HG03045 (cell line): ENCODE measurements at regions not wholly inside any gene's neighbourhood (a gene's known extent, or its start where the extent isn't known, plus 50 kb on each side); places are given as distances from the start of the nearest gene placed in this dataset.
"Not testable (repeated sequence)": the region's sequence is repeated elsewhere in the genome, so short reads cannot be mapped to it uniquely, and the experiment has no call there.

Experiments
- ATAC-seq: cut with Tn5 transposase; IDR thresholded peaks from one replicate; pipeline ENCODE4 v1.9.1; 2021; ENCODE audit warnings: mild to moderate bottlenecking, moderate library complexity; ENCODE audit not compliant: unreplicated experiment

DNA sequence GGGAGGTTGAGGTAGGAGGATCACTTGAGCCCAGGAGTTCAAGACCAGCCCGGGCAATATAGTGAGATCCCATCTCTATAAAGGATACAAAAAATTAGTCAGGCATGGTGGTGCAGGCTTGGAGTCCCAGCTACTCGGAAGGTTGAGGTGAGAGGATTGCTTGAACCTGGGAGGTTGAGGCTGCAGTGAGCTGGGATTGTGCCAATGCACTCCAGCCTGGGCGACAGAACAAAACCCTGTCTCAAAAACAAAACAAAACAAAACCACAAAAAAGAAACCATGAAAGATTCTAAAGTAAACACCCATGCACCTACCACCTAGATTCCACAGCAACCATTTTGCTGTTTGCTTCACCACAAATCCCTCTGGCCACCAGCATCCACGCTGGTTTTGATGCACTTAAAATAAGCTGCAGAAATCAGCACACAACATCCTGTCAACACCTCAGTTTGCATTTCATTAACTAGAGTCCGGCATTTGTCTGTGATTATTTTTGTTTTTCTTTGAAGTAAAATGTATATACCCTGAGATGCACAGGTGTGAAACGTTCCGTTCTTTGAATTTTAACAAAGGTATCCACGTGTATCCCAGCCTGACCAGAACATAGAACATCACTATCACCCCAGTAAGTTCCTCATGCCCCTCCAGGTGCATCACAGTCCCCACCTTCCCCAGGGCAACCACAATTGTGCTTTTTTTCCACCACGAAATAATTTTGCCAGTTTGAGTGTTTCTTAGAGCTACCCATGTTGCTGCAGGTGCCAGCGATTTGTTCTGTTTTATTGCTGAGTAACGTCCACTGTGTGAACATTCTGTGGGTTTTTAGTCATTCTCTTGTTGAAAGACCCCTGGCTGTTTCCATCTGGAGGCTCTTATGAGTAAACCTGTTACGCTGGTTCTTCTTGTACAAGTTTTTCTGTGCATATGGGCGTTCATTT is 191.5 kb downstream of the SEC14L1 start:
- no peak for ATAC-seq

DNA sequence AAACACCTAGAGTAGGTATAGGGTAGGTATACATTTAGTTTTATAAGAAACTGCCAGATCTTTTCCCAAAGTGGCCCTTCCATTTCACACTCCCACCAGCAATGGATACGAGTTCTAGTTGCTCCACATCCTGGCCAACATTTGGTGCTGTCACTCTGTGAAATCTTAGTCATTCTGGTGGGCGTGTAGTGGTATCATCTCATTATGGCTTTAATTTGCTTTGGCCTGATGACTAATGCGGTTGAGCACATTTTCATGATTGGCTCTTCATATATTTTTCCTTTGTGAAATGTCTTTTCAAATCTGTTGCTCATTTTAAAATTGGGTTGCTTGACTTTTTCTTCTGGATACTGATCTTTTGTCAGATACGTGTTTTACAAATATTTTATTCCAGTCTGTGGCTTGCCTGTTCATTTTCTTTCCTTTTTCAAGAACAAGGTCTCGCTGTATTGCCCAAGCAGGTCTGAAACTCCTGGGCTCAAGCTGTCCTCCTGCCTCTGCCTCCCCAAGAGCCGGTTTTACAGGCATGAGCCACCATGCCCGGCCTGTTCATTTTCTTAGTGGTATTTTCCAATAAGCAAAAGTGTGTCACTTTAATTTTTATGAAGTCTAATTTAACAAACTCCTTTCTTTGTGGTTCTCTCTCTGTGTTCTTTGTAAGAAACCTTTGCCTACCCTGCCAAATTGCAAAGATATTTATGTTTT is 192.4 kb downstream of the SEC14L1 start:
- no peak for ATAC-seq

DNA sequence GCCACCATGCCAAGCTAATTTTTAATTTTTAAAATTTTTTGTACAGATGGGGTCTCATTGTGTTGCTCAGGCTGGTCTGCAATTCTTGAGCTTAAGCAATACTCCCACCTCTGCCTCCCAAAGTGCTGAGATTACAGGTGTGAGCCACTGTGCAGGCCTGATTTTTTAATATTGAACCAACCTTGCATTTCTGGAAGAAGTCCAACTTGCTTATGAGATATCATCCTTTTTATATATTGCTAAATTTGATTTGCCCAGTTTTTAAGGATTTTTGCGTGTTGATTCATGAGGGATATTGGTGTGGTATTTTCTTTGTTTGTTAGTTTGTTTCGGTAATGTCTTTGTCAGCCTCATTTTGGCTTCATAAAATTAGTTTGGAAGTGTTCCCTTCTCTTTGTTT is 196.4 kb downstream of the SEC14L1 start:
- ATAC-seq = no peak

DNA sequence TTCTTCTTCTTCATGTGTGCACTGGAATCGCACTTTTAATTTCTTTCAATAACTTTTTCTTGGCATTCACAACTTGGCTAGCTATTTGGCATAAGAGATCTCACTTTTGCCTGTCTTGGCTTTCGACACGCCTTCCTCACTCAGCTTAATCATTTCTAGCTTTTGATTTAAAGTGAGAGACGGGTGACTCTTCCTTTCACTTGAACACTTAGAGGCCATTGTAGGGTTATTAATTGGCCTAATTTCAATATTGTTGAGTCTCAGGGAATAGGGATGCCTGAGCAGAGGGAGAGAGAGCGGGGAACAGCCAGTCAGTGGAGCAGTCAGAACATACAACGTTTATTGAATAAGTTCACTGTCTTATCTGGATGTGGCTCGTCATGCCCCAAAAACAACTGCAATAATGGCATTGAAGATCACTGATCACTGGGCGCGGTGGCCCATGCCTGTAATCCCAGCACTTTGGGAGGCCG is 200.3 kb downstream of the SEC14L1 start:
- no peak for ATAC-seq

DNA sequence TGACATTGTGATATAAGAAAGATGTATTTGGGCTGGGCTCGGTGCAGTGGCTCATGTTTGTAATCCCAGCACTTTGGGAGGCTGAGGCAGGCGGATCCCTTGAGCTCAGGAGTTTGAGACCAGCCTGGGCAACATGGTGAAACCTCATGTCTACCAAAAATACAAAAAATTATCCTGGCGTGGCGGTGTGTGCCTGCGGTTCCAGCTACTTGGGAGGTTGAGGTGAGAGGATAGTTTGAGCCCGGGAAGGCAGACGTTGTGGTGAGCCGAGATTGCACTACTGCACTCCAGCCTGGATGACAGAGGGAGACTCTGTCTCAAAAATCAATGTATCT is 201.9 kb downstream of the SEC14L1 start:
- ATAC-seq = not testable (repeated sequence)

DNA sequence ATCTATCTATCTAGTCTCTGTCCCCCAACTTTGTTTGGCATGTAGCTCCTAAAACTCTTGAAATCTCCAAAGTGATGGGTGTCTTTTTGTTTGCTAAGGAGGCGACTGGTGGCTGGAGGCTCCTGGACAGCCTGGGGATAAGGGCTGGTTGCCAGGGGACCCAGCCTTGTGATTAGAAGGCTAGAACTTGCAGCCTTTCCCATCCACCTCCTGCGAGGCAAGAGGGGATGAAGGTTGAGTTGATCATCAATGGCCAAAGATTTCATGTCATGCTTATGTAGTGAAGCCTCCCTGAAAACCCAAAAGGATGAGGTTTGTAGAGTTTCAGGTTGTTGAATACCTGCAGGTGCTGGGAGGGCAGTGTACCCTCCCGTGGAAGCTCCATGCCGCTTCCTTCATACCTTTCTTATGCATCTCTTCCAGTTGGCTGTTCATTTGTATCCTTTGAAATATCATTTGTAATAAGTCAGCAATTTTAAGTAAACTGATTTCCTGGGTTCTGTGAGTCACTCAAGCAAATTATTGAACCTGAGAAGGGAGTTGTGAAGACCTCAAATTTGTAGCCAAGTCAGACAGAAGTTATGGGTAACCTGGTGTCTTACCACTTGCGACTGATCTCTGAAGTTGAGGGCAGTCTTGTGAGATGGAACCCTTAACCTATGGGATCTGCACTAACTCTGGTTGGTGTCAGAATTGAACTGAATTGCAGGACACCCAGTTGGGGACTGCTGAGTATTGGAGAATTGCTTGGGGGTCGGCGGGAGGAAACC is 202.4 kb downstream of the SEC14L1 start:
- ATAC-seq = no peak

DNA sequence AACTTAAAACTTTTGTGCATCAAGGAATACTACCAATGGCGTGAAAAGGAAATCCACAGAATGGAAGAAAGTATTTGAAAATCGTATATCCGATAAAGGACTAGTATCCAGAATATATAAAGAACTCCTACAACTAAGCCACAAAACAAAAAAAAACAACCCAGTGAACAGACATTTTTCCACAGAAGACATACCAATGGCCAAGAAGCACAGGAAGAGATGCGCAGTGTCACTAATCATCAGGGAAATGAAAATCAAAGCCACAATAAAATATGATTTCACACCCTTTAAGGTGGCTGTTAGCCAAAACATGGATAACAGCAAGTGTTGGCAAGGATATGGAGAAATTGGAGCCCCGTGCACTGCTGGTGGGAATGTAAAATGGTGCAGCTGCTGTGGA is 203.3 kb downstream of the SEC14L1 start:
- no peak for ATAC-seq

DNA sequence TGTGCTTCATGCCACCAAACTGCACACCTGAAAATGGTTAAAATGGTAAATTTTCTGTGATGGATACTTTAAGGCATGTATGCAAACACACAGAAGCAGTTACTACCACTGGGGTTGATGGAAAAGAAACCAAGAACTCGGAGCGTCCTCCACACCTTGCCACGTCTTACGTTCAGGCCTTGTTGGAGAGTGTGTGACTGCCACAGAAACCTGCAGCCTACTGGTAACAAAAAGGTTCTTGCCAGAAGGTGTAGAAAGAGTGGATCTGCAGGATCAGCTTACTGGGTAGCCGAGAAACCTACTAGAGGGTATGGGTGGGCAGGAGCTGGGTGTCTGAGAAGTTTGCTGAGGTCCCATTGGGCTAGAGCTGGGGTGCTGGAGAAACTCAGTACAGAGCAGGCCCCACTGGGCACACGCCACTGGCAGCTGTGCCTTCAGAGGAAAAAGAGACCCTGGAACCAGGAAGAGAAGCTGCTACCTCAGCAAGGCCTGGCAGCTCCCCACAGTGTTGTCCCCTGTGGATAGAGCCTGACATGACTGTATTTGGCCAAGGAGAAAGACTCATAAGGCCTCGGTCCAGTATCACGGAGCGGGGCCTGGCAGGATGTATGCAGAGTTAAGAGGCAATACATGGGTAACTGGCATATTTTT is 204.6 kb downstream of the SEC14L1 start:
- ATAC-seq = no peak

DNA sequence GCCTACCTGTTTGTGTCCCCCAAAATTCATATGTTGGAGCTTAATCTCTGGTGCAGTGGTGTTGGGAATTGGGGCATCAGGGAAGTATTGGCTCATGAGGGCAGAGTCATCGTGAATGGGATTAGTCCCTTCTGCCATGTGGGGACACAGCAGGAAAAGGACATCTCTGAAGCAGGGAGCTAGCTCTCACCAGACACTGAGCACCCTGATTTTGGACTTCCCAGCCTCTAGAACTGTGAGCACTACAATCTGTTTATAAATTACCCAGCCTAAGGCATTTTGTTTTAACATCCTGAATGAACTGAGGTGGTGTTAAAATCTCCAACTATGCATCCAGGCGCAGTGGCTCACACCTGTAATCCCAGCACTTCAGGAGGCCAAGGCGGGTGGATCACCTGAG is 206.0 kb downstream of the SEC14L1 start:
- ATAC-seq = no peak

DNA sequence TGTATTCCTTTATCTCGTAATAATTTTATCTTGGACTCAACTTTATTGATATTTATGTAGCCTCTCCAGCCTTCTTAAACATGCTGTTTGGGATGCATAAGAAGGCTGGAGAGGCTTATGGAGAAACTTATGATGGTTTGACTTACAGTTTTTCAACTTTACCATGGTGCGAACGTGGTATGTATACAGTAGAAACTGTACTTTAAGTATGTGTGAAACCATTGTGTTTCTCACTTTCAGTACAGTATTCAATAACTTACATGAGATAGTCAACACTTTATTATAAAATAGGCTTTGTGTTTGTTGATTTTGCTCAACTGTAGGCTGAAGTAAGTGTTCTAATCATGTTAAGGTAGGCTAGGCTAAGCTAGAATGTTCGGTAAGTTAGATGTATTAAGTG is 206.8 kb downstream of the SEC14L1 start:
- ATAC-seq = no peak

DNA sequence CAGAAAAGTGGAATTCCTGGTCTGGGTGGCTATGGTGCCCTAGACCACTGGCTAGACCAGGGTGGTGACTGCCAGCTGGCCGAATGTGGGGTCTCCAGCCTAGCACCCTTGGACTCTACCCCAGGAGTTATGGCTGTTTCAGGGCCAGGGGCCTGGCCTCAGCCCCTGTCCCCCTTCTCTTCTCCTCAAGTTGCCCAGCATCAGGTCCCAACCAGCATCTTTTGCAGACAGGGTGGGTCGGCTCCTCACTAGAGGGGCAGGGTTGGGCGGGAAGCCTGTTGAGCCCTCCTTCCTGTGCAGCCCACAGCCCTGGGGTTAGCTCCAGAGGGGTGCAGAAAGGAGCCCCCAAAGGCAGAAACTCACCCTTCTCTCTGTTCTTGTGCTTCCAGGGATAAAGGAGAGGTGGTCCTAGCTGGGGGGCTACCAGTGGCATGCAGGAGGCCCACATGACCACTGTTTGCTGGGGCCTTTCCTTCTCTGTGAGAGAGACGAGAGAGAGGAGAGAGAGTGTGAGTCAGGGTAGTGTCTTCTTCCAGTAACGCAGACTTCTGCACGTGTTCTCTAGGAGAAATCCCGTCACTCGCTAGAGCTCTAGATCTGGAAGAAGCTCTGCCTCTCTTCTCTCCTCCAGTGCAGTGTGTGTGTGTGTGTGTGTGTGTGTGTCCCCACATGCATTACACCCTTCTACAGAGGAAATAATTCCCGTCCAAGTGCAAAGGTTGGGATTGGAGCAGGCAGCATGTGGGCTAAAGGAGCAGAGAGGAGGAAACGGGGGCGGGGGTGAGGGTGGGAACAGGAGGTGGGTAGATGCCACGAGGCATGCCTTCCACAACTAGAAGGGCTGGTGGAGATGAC is 209.4 kb downstream of the SEC14L1 start:
- ATAC-seq = no peak

DNA sequence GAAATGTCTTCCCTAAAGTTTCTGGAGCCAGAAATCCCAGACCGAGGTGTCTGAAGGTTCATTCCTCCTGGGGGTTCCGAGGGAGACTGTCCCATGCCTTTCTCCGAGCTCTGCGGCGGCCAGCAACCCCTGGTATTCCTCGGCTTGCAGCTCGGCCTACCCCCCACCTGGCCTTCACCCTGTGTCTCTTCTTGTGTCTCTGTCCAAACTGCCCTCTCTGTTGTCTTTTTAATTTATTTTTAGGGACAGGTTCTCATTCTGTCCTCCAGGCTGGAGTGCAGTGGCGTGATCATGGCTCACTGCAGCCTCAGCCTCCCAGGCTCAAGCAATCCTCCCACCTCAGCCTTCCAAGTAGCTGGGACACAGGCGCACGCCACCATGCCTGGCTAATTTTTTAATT is 211.7 kb downstream of the SEC14L1 start:
- no peak for ATAC-seq

DNA sequence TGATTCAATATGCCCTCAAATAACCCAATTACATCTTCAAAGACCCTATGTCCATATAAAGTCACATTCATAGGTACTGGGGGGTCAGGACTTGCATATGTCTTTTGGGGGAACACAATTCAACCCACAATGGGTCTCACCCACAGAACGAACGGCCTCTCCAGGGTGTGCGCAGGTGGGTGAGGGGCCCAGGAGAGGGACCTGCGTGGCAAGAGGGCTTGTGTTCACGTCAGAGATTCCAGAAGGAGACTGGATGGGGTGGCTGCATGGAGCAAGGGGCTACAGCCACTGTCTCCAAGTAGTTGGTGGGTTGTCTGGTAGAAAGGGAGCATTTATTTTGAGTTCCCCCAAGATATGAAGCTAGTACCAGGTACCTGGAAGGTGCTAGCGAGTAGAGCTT is 212.2 kb downstream of the SEC14L1 start:
- ATAC-seq = no peak

DNA sequence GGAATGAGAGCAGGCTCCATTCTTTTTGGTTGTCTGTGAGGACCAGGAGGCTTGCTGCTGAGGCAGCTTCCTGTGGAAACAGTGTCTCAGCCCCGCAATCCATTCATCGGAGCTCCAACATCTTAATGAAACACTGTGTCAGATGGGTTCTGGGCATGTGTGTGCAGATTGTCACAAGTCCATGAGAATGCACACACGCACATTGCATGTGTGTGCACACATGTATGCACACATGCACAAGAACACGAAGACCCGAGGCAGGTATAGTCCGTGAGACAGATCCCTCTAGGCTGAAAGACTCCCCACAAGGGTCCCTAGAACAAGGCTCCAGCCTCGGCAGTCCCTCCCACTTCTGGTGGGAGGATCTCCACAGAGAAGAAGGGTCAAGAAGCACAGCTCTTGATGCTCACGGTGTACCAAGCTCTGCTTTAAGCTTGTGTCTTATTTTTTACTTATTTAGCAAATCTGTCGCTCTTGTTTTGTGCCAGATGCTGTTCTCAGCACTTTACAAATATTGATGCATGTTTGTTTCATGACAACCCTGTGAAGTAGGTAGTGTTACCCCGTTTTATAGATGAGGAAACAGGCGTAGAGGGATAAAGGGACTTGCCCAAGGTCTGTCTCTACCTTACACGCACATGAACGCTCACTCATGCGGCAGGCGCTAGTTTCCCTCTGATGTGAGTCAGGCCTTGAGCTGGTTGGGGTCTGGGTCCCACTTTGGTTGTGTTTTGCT is 213.1 kb downstream of the SEC14L1 start:
- ATAC-seq = no peak

DNA sequence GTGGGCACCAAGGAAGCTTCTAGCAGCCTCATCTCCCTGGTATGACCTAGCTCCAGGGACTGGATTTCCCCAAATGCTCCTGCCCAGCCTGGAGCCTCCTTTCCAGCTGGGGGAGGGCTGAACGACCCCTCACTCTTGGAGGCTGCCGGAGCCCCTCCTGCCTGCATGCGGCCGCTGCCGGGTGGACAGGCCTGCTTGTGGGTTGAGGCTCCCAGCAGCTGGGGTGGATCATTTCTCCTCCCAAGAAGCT is 213.6 kb downstream of the SEC14L1 start:
- ATAC-seq = no peak

DNA sequence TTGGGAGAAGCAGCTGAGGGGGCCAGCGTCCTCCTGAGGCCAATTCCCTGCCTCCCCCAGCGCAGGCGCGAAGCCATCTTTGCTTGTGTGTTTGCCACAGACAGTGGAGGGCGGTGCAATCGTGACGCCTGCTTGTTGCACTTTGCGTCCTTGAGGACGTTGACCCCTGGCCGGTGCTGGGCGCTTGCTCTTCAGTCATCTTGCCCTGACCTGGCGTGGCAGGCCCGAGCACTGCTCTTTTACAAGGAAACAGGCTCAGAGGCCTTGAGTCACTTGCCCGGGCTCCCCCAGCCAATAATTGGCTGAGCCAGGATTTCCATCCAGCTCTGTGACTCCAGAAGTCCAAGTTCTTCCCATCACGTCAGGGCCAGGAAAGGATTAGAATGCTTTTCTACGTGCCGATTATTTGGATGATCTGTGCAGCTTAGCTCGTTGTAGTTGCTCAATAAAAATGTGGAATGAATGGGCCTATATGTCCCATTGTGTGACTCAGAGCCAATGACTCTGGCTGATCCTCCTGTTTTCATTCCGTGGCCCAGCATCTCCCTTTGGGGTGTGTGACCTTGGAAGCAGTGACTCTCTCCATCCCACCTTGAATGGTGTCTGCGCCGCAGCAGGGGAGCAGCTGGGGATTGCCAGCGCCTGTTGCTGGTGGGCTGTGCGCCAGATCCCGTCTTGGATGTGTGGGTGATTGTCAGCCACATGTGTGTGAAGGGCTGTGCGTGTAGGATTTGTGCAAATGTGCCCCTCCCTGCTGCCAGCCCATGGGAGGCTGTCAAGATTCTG is 214.1 kb downstream of the SEC14L1 start:
- no peak for ATAC-seq

DNA sequence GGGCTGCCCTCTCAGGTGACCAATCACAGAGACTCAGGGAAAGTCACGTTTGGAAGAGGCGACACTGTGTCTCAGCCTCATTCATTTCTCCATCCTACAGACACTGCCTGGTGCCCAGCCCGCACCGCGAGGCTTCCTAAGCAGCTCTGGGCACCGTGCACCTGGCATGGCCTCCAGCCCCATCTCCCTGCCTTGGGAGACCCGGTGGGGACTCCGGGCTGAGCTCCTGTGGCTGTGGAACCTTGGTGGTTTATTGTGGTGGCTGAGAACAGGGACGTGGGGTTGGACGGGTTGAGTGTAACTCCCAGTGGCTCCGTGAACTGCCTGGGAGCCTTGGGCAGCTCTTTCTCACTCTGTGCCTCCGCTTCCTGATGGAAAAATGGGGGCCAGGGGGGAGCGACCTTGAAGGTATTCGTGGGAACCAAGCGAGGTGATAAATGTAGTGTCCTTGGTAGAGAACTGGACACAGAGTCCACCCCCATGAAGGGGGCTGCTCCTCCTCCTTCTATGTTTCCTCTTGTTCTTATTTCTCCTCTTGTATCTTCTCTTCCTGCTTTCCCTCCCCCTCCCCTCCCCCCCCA is 215.4 kb downstream of the SEC14L1 start:
- no peak for ATAC-seq

DNA sequence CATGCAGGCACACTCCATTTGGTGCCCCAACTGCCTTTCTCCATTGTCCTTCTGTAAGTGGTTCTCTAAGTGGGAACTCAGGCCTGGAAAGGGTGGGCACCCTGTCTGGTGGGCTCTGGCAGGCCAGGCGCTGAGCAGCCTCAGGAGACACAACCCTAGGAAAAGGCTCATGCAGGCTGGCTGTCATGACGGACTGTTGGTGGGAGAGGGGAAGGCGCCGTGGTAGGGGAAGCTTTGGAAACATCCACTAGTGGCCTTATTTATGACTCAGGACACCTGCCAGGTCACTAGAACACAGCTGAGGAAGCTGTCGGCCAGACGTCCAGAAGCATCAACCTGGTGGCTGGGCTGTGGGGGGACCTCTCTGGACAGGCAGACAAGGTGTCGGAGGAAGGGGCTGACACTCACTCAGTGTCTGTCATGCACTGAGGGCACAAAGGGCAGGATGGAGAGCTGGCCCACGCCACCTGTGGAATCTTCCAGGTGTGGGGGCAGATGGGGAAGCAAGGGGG is 216.0 kb downstream of the SEC14L1 start:
- ATAC-seq = no peak
